SK-N-SH treated with all-trans-retinoic acid at 6 μM for 48 hours (cell line): ENCODE measurements at regions not wholly inside any gene's neighbourhood (a gene's known extent, or its start where the extent isn't known, plus 50 kb on each side); places are given as distances from the start of the nearest gene placed in this dataset.

Experiments used
- ZNF565 ChIP-seq: fragments of 450-650 bp; formaldehyde crosslinking; conservative IDR thresholded peaks from 2 replicates; pipeline ENCODE4 v1.5.0; 2020; ENCODE audit warnings: low read depth, mild to moderate bottlenecking, moderate library complexity
- ZNF70 ChIP-seq: fragments of 450-650 bp; formaldehyde crosslinking; IDR thresholded peaks from 2 replicates; pipeline ENCODE4 v1.5.0; 2020; ENCODE audit warnings: mild to moderate bottlenecking, moderate library complexity

- TF ChIP-seq ZNF565 (no peak), ZNF70 (CRISPR knock-in tag) (no peak)
These were observed 132.0 kb downstream of the OSR1 start for GRCh38 chr2:19226386-19226785.
